NB4 (cell line): ENCODE measurements at regions not wholly inside any gene's neighbourhood (a gene's known extent, or its start where the extent isn't known, plus 50 kb on each side); places are given as distances from the start of the nearest gene placed in this dataset.

ENCODE experiments used
- DNase-seq: peaks from one replicate; pipeline ENCODE4 v3.0.0; 2010; ENCODE audit warnings: low read depth
- H3K4me3 ChIP-seq: one replicate; pipeline ENCODE4 v1.5.1; 2011; ENCODE audit warnings: mild to moderate bottlenecking, low read depth, low read length, moderate library complexity
- CTCF ChIP-seq: IDR thresholded peaks from one replicate; pipeline ENCODE4 v1.5.1; 2012; ENCODE audit warnings: low read depth, low read length
- MAX ChIP-seq: IDR thresholded peaks from 2 replicates; pipeline ENCODE4 v1.6.1; 2011; ENCODE audit warnings: low read depth, low read length
- MYC ChIP-seq: IDR thresholded peaks from 2 replicates; pipeline ENCODE4 v1.6.1; 2011; ENCODE audit warnings: low read depth, low read length
- POLR2A ChIP-seq: IDR thresholded peaks from 2 replicates; pipeline ENCODE4 v1.6.1; 2011; ENCODE audit warnings: mild to moderate bottlenecking; ENCODE audit not compliant: insufficient read length; ENCODE audit errors: extremely low read depth

- no peak for DNase-seq
- TF ChIP-seq MAX (no peak), CTCF (no peak), MYC (no peak), POLR2A (no peak)
- no peak overlapping the region for H3K4me3 ChIP-seq
Measured at GRCh38 chr20:57038608-57039440, 227.6 kb downstream of the BMP7 start.

DNA sequence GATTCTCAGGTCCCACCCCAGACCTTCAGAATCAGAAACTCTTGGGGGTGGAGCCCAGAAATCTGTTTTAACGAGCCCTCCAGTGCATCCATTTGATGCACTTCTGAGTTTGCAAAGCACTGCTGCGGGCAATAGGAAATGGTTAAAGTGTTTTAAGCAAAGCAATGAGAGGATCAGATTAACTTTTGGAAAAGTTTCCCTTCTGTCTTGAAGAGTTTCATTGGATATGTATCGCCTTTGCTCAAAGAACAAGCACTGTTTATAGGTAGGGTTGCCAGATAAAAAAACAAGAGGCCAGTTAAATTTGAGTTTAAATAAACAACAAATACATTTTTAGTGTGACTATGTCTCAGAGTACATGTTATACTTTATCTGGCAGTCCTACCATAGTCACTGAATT is 226.0 kb downstream of the BMP7 start:
- TF ChIP-seq MYC (no peak), MAX (no peak), CTCF (no peak), POLR2A (no peak)
- no peak for DNase-seq
- H3K4me3 ChIP-seq, result no peak overlapping the region

DNA sequence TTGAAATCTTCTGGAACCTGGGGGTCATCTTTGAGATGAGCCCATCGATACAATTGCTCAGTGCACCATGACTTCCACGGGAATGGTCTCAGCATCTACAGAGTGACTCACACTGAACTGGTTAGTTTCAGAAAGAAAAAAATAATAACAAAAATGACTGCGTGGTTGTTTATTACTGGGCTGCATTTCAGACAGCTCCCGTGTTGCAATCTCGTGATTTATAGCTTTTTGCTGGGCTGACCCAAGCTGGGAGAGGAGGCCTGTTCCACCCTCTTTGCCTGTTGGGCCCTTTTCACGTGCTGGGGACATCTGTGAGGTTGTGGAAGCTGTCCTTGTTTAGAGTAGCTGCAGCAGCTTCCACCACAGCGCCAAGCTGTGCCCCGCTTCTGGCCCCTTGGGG is 225.5 kb downstream of the BMP7 start:
- peak; percentile 31 for DNase-seq
- TF ChIP-seq MAX, result no peak
- no peak for TF ChIP-seq POLR2A
- no peak for TF ChIP-seq MYC
- no peak for TF ChIP-seq CTCF
- H3K4me3 ChIP-seq, result no peak overlapping the region

DNA sequence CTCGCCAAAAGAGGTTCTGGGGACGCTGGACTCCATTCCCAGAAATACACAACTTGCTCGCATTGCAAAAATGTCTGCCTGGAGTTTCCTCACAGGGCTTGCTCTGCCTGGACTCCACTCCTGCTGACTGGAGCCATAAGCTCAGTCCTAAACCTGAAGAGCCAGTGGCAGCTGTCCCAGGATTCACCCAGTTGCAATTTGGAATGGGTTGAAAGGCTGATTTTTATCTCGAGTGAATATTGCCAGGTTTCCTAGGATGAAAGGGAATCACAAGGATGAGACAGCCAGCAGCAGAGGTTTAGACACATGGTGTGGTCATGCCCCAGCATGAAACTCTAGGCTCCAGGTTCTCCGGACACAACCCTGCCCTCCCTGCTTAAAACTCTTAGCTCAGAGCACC is 223.3 kb downstream of the BMP7 start:
- TF ChIP-seq POLR2A (no peak), CTCF (no peak), MYC (no peak), MAX (no peak)

GRCh38 chr20:57043669-57044268 is 222.7 kb downstream of the BMP7 start:
- no peak for DNase-seq
- no peak overlapping the region for H3K4me3 ChIP-seq
- no peak for TF ChIP-seq CTCF

More for the DNA sequence above, 223.3 kb downstream of the BMP7 start:
- no peak overlapping the region for H3K4me3 ChIP-seq
- DNase-seq, result no peak
